Right ventricle myocardium inferior (tissue), 1 donor: ENCODE measurements at regions not wholly inside any gene's neighbourhood (a gene's known extent, or its start where the extent isn't known, plus 50 kb on each side); places are given as distances from the start of the nearest gene placed in this dataset.

Experiments used
- ATAC-seq: fragments of 200-7000 bp; cut with Tn5 transposase; one replicate; pipeline ENCODE4 v1.9.1; 2020; ENCODE audit warnings: mild to moderate bottlenecking, moderate library complexity
- DNase-seq: peaks from one replicate; pipeline ENCODE4 v3.0.0; 2021; ENCODE audit errors: missing footprints
- intact Hi-C: fragments of 100-400 bp; cut with DNase I; formaldehyde crosslinking; loops from one replicate; pipeline ENCODE4 v1.11.0; 2022
- donor health status: DM: no; HTN: yes; CAD: no; lungs with severe emphysema.

DNA sequence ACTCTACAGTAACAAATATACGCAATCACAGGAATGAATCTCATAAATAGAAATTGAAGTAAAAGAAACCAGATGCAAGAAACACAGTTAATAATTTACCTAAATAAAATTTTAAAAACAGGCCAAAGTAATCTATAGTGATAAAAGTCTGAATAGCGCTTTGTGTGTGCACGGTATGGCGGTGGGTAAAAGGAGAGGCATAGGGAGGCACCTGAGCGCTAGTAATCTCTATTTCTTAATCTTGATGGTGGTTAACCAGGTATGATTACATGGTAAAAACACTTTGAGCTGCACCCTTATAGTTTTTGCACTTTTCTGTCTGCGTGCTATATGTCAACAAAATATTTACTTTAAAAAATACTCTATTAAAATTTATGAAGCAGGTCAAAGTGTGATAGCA lies 198.1 kb upstream of the SATB1 start:
- intact Hi-C loops = no loop called here
- DNase-seq (no peak), ATAC-seq (no peak)

DNA sequence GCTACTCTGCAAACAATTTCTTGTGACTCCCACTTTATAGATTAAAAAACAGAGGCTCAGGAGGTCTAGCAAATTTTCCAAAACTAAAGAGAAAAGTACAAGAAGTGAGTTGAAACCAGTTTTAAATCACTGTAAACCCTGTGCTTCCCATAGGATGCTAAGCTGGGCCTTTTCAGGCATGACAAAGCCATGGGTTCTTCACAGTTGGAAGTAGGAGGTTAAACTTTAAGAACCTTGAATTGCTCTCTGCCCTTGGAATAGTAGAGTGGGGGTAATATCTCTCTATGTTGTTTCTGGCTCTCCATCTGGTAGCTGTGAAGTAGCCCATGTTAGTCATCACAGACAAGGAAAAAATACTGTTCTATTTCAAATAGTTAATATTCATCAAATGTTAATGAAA lies 193.6 kb upstream of the SATB1 start:
- intact Hi-C loops = no loop called here
- ATAC-seq (no peak), DNase-seq (no peak)

DNA sequence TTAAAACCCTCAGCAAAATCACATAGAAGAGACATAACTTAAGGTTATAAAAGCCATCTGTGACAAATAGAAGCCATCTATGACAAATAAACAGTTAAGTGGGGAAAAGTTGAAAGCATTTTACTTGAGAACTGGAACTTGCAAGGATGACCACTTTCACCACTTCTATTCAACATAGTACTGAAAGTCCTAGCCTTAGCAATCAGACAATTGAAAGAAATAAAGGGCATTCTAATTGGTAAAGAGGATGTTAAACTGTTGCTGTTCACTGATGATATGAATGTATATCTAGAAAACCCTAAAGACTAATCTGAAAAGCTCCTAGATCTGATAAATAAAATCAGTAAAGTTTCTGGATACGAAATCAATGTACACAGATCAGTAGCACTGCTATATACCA lies 186.9 kb upstream of the SATB1 start:
- DNase-seq = no peak
- intact Hi-C loops = no loop called here
- no peak for ATAC-seq

DNA sequence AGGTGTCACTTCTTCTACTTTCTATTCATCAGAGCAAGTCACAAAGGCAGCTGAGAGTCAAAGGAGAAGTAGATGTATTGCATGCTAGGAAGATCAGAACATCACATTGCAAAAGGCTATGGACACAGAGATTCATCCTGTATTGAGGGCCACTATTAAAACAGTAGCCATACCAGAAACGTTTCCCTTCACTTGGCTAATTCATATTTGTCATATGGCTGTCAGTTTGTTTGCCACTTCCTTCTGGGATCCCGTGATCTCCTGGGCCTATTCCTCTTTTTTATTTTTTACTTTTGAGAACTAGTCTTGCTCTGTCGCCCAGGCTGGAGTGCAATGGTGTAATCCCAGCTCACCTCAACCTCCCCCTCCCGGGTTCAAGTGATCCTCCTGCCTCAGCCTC lies 184.0 kb upstream of the SATB1 start:
- DNase-seq = no peak
- no peak for ATAC-seq
- intact Hi-C loops = no loop called here

DNA sequence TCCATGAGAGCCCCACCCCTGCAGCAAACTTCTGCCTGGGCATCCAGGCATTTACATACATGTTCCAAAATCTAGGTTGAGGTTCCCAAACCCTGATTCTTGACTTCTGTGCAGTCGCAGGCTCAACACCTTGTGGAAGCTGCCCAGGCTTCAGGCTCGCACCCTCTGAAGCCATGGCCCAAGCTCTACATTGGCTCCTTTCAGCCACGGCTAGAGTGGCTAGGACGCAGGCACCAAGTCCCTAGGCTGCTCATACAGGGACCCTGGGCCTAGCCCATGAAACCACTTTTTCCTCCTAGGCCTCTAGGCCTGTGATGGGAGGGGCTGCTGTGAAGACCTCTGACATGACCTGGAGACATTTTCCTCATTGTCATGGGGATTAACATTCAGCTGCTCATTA lies 172.8 kb upstream of the SATB1 start:
- intact Hi-C loops = no loop called here
- ATAC-seq (no peak), DNase-seq (no peak)

DNA sequence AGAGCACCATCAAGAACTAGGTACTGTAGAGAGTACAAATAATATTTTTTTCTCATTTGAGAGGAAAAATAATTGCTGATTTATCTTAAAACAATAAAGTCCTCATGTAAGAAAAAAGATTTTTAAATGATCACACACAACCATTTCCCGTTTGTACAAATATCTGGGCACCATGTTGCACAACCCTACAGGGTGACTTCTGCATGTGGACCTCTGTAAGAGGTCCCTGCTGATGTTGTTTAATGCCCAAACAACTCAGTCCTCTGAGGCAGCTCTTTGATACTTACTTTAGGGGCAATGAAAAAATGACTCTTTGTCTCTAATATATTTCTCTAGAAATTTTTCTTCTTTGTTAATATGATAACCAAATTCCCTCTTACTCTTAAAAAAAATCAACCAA lies 168.1 kb upstream of the SATB1 start:
- intact Hi-C loops = no loop called here
- ATAC-seq (no peak), DNase-seq (no peak)

DNA sequence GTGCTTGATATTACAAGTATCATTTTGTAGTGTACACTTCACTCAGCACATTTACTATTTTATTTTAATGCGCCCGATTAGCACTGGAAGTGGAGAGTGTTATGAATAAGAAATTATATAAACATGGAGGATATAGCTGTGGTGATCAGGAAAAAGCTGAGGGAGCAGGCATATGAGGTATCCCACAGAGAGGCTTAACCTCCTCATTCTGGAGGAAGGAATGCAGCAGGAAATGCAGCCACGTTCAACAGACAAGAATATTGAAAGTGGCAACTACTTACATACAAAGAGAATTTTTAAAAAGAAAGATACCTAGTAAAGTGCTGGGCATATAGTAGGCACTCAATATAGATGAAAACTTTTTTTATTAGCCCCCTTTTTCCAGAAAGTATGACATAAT lies 166.0 kb upstream of the SATB1 start:
- no peak for DNase-seq
- no peak for ATAC-seq
- intact Hi-C loops = no loop called here

DNA sequence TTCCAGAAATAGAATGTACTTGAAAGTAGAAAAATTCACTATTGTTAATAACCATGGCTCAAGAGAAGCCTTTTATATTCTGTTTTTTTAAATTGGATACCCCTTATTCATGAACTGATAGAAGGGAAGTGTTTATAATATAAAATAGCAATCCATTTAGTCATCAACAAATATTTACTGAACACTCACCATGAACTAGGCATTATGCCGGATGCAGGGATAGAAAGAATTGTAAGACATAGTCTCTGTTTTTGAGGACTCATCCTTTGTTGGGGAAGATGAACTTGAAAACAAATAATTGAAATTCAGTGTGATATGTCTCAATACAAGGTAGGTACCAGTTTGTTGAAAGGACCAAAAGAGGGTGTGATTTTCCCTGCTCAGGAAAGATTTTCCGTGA lies 160.9 kb upstream of the SATB1 start:
- DNase-seq (no peak), ATAC-seq (no peak)
- intact Hi-C loops = no loop called here

DNA sequence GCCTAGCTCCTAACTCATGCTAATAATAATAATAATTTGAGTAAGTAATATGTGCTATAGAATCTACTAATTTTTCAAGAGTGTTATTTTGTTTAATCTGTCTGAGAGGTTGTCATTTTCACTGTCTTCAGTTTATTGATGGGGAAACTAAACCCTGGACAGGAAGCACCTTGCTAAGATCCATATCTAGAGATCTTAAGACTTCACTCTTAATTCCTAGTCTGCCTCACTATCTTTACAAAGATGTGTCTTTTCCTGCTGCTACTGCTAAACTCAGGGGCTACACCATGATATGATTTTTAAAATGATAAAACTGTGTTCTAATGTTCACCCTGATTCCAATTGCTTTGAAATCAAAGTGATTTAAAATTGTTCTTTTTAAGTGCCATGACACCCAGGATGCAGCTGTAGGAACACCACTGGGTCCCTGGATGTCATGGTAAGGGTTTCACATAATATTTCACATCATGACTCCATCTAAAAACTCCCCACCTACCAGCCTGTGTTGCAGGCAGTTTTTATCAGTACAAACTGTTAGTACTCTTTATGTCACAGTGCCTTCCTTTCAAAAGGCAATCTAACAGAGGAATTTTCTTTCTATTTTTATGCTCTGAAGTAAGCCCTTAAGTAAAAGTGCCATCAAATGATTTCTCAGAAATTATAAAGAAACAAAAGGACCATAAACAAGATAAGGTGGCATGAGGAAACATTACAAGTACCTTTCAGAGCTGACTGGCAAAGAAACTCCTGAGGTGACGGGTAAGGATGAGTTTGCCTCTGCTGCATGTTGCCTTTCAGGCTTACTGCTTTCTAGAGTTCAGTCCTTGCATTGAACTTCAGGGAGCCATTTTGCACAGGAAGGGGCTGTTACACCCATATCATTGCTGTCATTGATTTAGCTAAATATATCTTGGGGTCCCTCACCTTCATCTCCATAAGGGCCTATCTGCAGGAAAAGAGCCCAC lies 160.1 kb upstream of the SATB1 start:
- ATAC-seq = no peak
- intact Hi-C loops = no loop called here
- DNase-seq = no peak

DNA sequence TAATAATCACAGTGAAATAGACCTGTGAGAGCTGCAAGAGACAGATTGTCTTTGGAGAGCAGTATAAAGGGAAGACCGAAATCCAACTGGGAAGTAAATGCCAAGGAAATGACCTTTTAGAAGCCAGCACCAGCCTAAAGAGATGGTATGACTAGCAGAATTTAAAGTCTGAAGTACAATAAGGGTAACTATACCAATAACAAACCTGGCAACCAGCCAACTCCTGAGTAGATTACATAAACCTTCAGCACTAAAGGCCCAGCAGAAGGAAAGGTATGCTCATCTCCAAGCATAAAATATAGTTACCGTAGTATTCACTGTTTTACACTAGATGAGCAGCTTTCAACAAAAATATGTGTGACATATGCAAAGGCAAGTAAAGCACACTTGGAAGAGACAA lies 155.1 kb upstream of the SATB1 start:
- DNase-seq (no peak), ATAC-seq (no peak)
- intact Hi-C loops = no loop called here

DNA sequence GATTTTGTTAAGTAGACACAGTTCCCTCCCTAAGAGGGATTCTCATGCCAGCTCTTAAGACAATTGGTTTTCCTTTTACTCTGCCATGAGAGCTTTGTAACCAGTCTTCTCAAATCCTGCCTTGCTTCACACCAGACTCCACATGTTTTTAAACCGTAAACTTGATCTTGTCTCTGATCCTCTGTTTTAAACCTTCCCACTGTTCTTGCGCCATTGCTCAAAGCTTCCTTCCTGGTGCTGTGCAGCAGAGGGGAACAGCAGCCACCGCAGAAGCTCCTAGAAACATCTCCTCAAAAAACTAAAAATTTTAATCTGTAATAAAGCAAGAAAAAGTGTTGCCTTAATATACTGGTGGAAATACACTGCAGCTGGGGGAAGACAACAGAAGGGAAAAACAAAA lies 154.5 kb upstream of the SATB1 start:
- intact Hi-C loops = no loop called here
- no peak for DNase-seq
- ATAC-seq = no peak

DNA sequence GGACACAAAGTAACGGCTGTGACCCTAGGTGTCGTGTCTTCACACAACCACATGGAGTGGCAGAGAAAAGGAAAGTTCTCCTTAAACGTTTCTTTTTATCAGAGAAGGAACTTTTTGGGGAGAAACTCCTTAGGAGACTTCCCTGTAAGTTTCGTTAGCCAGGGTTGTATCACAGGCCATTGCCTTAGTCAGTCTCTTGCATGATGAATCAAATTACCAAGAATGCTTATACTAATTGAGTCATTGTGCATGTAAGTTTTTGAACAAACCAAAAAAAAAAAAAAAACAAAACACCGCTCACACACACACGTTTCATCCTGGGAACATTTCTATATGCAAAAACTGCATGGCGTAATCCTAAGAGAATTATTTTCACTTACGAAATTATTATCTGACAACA lies 150.4 kb upstream of the SATB1 start:
- intact Hi-C loops = no loop called here
- DNase-seq (no peak), ATAC-seq (no peak)

DNA sequence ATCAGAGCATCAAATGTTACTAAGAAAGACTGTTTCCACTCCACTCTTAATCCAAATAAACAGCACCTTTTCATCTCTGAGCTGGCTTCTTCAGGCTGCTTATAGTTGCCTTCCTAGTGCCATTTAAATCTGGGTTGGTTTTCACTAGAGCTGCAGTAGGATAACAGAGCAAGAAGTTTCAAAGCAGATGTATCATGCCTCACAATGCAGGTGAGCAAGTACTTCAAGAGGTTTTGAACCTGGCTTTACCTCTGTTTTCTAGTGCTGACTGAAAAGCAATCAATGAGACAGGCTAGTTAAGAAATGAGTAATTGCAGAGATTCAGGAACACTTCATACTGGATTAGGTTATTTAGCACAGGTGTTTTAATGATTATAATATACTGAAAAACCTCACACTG lies 147.7 kb upstream of the SATB1 start:
- intact Hi-C loops = no loop called here
- DNase-seq (no peak), ATAC-seq (no peak)

DNA sequence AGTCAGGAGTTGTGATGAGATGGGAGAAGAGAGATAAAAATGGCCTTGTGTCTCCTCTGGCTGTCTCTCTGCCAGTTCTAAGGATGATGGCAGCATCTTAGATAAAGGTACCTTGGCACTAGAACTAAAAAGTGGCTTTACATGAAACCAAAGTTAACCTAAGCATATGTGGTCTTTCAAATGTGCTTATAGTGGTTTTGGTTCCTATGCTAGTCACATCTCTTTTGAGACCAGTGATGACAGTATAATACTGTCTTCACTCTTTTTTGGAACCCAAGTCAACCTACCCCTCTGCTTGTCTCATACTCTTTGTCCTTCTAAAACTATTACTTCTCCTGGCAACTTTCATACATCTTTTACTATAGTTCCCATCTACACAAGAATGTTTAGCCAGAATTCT lies 142.2 kb upstream of the SATB1 start:
- ATAC-seq (no peak), DNase-seq (no peak)
- intact Hi-C loops = no loop called here

DNA sequence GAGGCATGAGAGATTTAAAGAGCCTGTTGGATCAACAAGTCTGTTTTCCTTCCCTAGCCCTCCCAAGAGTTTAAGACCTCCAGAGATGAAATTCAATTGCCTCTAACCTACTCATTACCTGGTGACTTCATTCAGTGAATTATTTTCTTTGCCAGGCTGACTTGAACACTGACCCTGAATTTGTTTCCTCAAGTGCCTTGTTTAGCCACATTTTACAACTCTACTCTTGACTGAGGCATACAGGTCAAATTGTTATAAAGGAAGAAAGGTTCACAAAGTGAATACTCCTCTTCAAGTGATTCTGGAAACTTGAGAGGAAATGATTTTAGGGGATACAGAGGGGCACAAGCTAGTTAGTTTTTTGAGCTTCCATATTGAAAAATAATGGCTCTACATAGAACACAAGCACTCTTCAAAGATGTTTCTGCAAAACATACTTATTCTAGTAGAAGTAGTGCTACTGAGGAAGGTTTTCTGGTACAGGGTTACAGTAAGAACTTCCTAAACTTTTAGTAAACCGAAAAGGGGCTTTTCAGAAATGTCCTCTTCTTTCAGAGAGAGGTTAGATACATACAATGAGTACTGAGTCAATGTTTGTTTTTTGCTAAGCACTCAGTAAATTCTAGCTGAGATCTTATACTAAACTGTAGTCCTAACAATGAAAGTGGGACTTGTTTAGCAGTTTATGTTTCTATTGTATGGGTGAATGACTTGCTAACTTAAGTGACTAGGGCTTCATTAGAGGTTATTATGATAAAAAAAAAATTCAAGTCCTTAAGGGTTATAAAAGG lies 137.4 kb upstream of the SATB1 start:
- intact Hi-C loops = no loop called here
- ATAC-seq (no peak), DNase-seq (no peak)

DNA sequence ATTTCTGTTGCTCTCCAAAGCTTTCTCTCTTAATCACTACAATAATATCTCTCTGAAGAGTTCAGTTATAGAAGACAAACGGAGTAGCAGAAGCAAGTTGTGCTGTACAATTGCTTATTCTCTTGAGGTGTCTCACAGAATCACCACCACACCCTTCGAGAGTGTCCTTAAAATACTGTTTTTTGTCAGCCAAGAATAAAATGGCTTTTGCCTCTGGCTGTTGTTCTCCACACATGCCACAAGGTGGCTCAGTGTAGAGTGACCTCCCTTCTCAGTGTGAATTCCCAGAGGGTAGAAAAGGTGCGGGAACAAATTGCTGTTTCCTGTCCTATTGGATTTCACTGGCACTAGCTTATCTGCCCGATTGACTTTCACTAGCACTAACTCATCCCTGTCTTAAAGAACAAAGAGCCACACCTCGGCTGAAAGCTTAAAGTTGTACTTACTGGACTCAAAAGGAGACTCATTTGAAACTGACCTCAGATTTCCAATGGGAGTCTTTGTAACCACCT lies 134.2 kb upstream of the SATB1 start:
- ATAC-seq (no peak), DNase-seq (no peak)
- intact Hi-C loops = loop anchor here (2.0 to 5.0 kb wide), 2 partner anchors 433 to 471 kb away; no protein-coding TSS in a partner anchor

DNA sequence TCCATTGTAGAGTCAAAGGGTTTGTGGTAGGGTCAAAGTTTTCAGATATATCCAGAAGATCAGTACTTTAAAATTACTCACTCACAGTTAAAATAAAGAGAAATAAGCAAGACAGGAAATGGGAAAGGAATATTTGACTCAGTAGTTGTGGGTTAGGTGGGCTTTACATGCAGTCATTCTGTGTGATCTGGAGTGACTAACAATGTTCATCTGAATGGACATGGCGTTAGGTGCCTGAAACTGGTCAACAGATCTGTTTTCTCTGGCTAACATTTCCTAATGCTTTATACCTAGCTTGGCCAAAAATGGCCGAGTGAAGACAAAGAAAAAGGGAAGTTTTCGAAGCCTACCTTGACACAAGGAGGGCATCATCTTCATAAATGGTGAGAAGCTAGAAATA lies 133.4 kb upstream of the SATB1 start:
- no peak for DNase-seq
- ATAC-seq = no peak
- intact Hi-C loops = loop anchor here (2.0 to 5.0 kb wide), 2 partner anchors 434 to 472 kb away; no protein-coding TSS in a partner anchor

DNA sequence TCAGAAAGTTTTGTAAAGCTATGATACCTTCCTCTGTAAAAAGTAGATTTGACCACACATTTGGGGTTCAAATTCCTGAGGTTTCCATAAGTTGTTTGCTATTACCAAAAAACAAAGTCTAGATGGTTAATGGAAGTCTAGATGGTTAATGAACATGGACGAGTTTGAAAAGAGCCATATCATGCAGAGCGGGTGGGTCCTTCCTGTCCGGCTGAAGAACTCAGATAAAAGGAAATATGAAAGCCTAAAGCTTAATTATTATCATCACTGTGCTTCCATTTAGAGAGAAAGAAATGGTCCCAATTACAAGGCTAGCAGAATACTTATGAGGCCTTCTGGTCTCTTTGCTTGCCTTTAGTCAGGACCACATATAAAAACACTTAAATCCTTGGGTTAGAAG lies 132.1 kb upstream of the SATB1 start:
- DNase-seq (no peak), ATAC-seq (no peak)
- intact Hi-C loops = loop anchor here (5.0 kb wide), 1 partner anchor 435 kb away; no protein-coding TSS in a partner anchor

DNA sequence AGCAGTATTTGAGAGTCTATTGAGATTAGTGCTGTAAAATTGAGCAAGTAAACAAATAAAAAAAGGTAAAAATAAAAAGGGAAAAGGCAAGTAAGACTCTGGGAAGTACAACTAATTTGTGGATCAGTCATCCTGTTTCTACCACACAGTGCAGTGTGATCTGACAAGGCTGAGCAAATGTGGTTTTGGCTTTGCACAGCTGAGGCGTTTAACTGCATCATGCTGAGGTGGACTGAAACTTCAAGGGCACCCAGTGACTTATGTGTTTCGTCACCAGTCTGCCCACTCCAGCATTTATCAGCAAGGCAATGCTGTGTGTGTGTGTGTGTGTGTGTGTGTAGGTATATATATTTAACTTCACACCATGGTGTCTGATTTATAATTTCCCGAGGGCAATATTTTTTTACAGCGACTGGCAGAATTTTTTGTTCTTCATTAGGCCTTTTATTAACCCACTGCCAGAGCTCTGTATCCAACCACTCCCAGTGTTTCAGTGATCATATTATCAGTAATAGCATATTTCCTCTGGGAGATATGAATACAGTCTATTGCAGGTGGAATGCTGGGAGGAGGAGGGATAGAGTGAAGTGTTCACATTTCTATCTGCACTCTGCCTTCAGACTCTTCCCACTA lies 131.5 kb upstream of the SATB1 start:
- DNase-seq (no peak), ATAC-seq (no peak)
- intact Hi-C loops = loop anchor here (5.0 kb wide), 1 partner anchor 436 kb away; no protein-coding TSS in a partner anchor
